WTC11 (cell line): ENCODE measurements at regions not wholly inside any gene's neighbourhood (a gene's known extent, or its start where the extent isn't known, plus 50 kb on each side); places are given as distances from the start of the nearest gene placed in this dataset.

Source experiments
- ATAC-seq: fragments of 200-7000 bp; cut with Tn5 transposase; 2 replicates; pipeline ENCODE4 v1.10.0; 2021; ENCODE audit warnings: mild to moderate bottlenecking, moderate library complexity
- CTCF ChIA-PET: fragments of 300-600 bp; sonication (Branson Sonifier 250); formaldehyde crosslinking; loops from one replicate; lab custom pipeline; 2021; ENCODE audit warnings: antibody characterized with exemption; lab: Charles Lee
- POLR2A ChIA-PET: fragments of 350-600 bp; sonication (Branson Sonifier 250); formaldehyde crosslinking; loops from one replicate; lab custom pipeline; 2021; ENCODE audit warnings: antibody characterized with exemption; lab: Charles Lee
- DNase-seq: peaks from one replicate; pipeline ENCODE4 v3.0.0; 2021; ENCODE audit warnings: low spot score
- H3K27ac Mint-ChIP-seq: 2 replicates; pipeline ENCODE4 v1.8.0; 2021; ENCODE audit warnings: mixed read lengths
- H3K27me3 Mint-ChIP-seq: 2 replicates; pipeline ENCODE4 v1.8.0; 2021; ENCODE audit warnings: low read depth, mild to moderate bottlenecking, moderate library complexity, mixed read lengths
- H3K36me3 Mint-ChIP-seq: 2 replicates; pipeline ENCODE4 v1.8.0; 2021; ENCODE audit warnings: mixed read lengths
- H3K4me1 Mint-ChIP-seq: 2 replicates; pipeline ENCODE4 v1.8.0; 2022; ENCODE audit warnings: mixed read lengths
- H3K4me3 Mint-ChIP-seq: 2 replicates; pipeline ENCODE4 v1.8.0; 2021; ENCODE audit warnings: mild to moderate bottlenecking, moderate library complexity, mixed read lengths
- H3K9me3 Mint-ChIP-seq: 2 replicates; pipeline ENCODE4 v1.8.0; 2021; ENCODE audit warnings: mixed read lengths
- AFF4 ChIP-seq: sonication (generic); formaldehyde crosslinking; IDR thresholded peaks from 2 replicates; pipeline ENCODE4 v1.8.1; 2023; ENCODE audit warnings: mild to moderate bottlenecking, missing genetic modification reagents, borderline replicate concordance
- ATF2 ChIP-seq: sonication (generic); formaldehyde crosslinking; IDR thresholded peaks from 2 replicates; pipeline ENCODE4 v1.8.1; 2022; ENCODE audit warnings: low read depth, missing genetic modification reagents, borderline replicate concordance
- ATF6 ChIP-seq: sonication (generic); formaldehyde crosslinking; IDR thresholded peaks from 2 replicates; pipeline ENCODE4 v1.8.1; 2023; ENCODE audit warnings: mild to moderate bottlenecking, missing genetic modification reagents
- FOXK1 ChIP-seq: sonication (generic); formaldehyde crosslinking; IDR thresholded peaks from 2 replicates; pipeline ENCODE4 v1.8.0; 2022; ENCODE audit warnings: mild to moderate bottlenecking, moderate library complexity, missing genetic modification reagents
- MYBL2 ChIP-seq: sonication (generic); formaldehyde crosslinking; IDR thresholded peaks from 2 replicates; pipeline ENCODE4 v1.8.1; 2023; ENCODE audit warnings: mild to moderate bottlenecking, moderate library complexity, missing genetic modification reagents
- NFATC4 ChIP-seq: fragments of 250-450 bp; sonication (Bioruptor Pico); IDR thresholded peaks from 2 replicates; pipeline ENCODE4 v1.9.0; 2021; ENCODE audit warnings: mild to moderate bottlenecking
- RORB ChIP-seq: fragments of 250-450 bp; sonication (Bioruptor Pico); IDR thresholded peaks from 2 replicates; pipeline ENCODE4 v1.9.0; 2021; ENCODE audit warnings: mild to moderate bottlenecking
- SMAD3 ChIP-seq: sonication (generic); formaldehyde crosslinking; IDR thresholded peaks from 2 replicates; pipeline ENCODE4 v1.8.0; 2022; ENCODE audit warnings: missing genetic modification reagents, mild to moderate bottlenecking, borderline replicate concordance
- SP1 ChIP-seq: sonication (generic); formaldehyde crosslinking; conservative IDR thresholded peaks from 2 replicates; pipeline ENCODE4 v1.8.1; 2022; ENCODE audit warnings: missing genetic modification reagents
- USF1 ChIP-seq: sonication (generic); formaldehyde crosslinking; IDR thresholded peaks from 2 replicates; pipeline ENCODE4 v1.8.0; 2022; ENCODE audit warnings: mild to moderate bottlenecking, missing genetic modification reagents
- USF2 ChIP-seq: sonication (generic); formaldehyde crosslinking; IDR thresholded peaks from 2 replicates; pipeline ENCODE4 v1.8.1; 2023; ENCODE audit warnings: mild to moderate bottlenecking, missing genetic modification reagents, moderate library complexity
- ZNF396 ChIP-seq: fragments of 250-450 bp; sonication (Bioruptor Pico); IDR thresholded peaks from 2 replicates; pipeline ENCODE4 v1.8.0; 2021; ENCODE audit warnings: mild to moderate bottlenecking, moderate library complexity, borderline replicate concordance
- ZNF512 ChIP-seq: sonication (generic); formaldehyde crosslinking; IDR thresholded peaks from 2 replicates; pipeline ENCODE4 v1.8.1; 2022; ENCODE audit warnings: missing genetic modification reagents, borderline replicate concordance
- ZNF532 ChIP-seq: fragments of 250-450 bp; sonication (Bioruptor Pico); IDR thresholded peaks from 2 replicates; pipeline ENCODE4 v1.9.0; 2021; ENCODE audit warnings: mild to moderate bottlenecking, borderline replicate concordance

- no peak overlapping the region for H3K4me3 Mint-ChIP-seq
- H3K4me1 Mint-ChIP-seq = peaks cover 26% of the 10 kb centered on the region
- H3K27ac Mint-ChIP-seq = no peak overlapping the region; the same call in 1 of the 2 replicates
- CTCF ChIA-PET = no interaction called here
- ATAC-seq = peak; percentile 51
- H3K36me3 Mint-ChIP-seq = peaks cover 10% of the 10 kb centered on the region
- POLR2A ChIA-PET = no interaction called here
- no peak for DNase-seq
- no peaks in the 10 kb centered on the region for H3K27me3 Mint-ChIP-seq
- peaks cover 17% of the 10 kb centered on the region for H3K9me3 Mint-ChIP-seq
- TF ChIP-seq USF1 (CRISPR knock-in tag) (0 out of 2 replicates have a peak, but pooled peaks have one; percentile 26), ATF2 (CRISPR knock-in tag) (no peak), USF2 (CRISPR knock-in tag) (peak; percentile 52)
Observed at GRCh38 chr10:131641231-131641630, 259.6 kb upstream of the PPP2R2D start.

GRCh38 chr10:131641898-131642297, 258.9 kb upstream of the PPP2R2D start:
- H3K9me3 Mint-ChIP-seq = peaks cover 14% of the 10 kb centered on the region
- ATAC-seq (no peak), DNase-seq (no peak)
- CTCF ChIA-PET = interaction anchor here (0.8 kb wide), 1 partner anchor 10 kb away, joined by 3 read pairs; no protein-coding TSS in a partner anchor
- H3K27ac Mint-ChIP-seq = no peak overlapping the region
- H3K36me3 Mint-ChIP-seq = peaks cover 10% of the 10 kb centered on the region
- no peak overlapping the region for H3K4me3 Mint-ChIP-seq
- TF ChIP-seq ZNF396 (no peak), FOXK1 (no peak), ATF6 (CRISPR knock-in tag) (no peak), MYBL2 (no peak)
- POLR2A ChIA-PET = no interaction called here
- peaks cover 26% of the 10 kb centered on the region for H3K4me1 Mint-ChIP-seq
- H3K27me3 Mint-ChIP-seq = peaks cover 5% of the 10 kb centered on the region; the same call in 1 of the 2 replicates

GRCh38 chr10:131642966-131643365, 257.8 kb upstream of the PPP2R2D start:
- ChIA-PET CTCF (no interaction called here), POLR2A (no interaction called here)
- DNase-seq (no peak), ATAC-seq (no peak)
- Mint-ChIP-seq H3K4me3 (no peak overlapping the region), H3K9me3 (peaks cover 14% of the 10 kb centered on the region), H3K27me3 (peaks cover 5% of the 10 kb centered on the region; the same call in 1 of the 2 replicates), H3K36me3 (peaks cover 10% of the 10 kb centered on the region), H3K4me1 (peaks cover 36% of the 10 kb centered on the region), H3K27ac (no peak overlapping the region)
- TF ChIP-seq SMAD3 (no peak), NFATC4 (no peak), FOXK1 (no peak), SP1 (no peak), RORB (CRISPR knock-in tag) (no peak)

GRCh38 chr10:131644289-131644688, 256.5 kb upstream of the PPP2R2D start:
- peak; percentile 15; the same call in 1 of the 2 replicates for ATAC-seq
- POLR2A ChIA-PET = interaction anchor here (0.9 kb wide), 1 partner anchor 40 kb away, joined by 3 read pairs; no protein-coding TSS in a partner anchor
- peaks cover 10% of the 10 kb centered on the region for H3K36me3 Mint-ChIP-seq
- peaks cover 42% of the 10 kb centered on the region for H3K4me1 Mint-ChIP-seq
- CTCF ChIA-PET = interaction anchor here (0.8 kb wide), 1 partner anchor 26 kb away, joined by 3 read pairs; no protein-coding TSS in a partner anchor
- H3K27me3 Mint-ChIP-seq = peaks cover 5% of the 10 kb centered on the region; the same call in 1 of the 2 replicates
- no peak overlapping the region for H3K27ac Mint-ChIP-seq
- no peak overlapping the region for H3K4me3 Mint-ChIP-seq
- DNase-seq = no peak
- H3K9me3 Mint-ChIP-seq = peaks cover 14% of the 10 kb centered on the region
- TF ChIP-seq ZNF512 (CRISPR knock-in tag) = no peak
- no peak for TF ChIP-seq ZNF532 (CRISPR knock-in tag)
- no peak for TF ChIP-seq AFF4 (CRISPR knock-in tag)
